ENCODE measurements at regions not wholly inside any gene's neighbourhood (a gene's known extent, or its start where the extent isn't known, plus 50 kb on each side); places are given as distances from the start of the nearest gene placed in this dataset.

- no peak for DNase-seq
Measured at GRCh38 chr13:109990296-109990695, 203.9 kb upstream of the IRS2 start.

GRCh38 chr13:109989686-109990085 is 203.3 kb upstream of the IRS2 start:
- DNase-seq: no peak
- no peak overlapping the region for H3K4me3 Mint-ChIP-seq (ENCODE audit: unreplicated experiment)
- no peaks in the 10 kb centered on the region for H3K9me3 Mint-ChIP-seq (ENCODE audit: unreplicated experiment)
- H3K27ac Mint-ChIP-seq (ENCODE audit: unreplicated experiment): no peak overlapping the region
- no peaks in the 10 kb centered on the region for H3K36me3 Mint-ChIP-seq (ENCODE audit: unreplicated experiment)
- peaks cover 6% of the 10 kb centered on the region for H3K4me1 Mint-ChIP-seq (ENCODE audit: low read depth, unreplicated experiment)
- H3K27me3 Mint-ChIP-seq (ENCODE audit: unreplicated experiment): peaks cover 3% of the 10 kb centered on the region
- TF ChIP-seq CTCF (IDR thresholded peaks at IDR 0.05; ENCODE audit: partially characterized antibody, unreplicated experiment): no peak

More at GRCh38 chr13:109990296-109990695, 203.9 kb upstream of the IRS2 start:
- peaks cover 6% of the 10 kb centered on the region for H3K4me1 Mint-ChIP-seq (ENCODE audit: low read depth, unreplicated experiment)
- H3K36me3 Mint-ChIP-seq (ENCODE audit: unreplicated experiment): no peaks in the 10 kb centered on the region
- no peaks in the 10 kb centered on the region for H3K9me3 Mint-ChIP-seq (ENCODE audit: unreplicated experiment)
- no peak for TF ChIP-seq CTCF (IDR thresholded peaks at IDR 0.05; ENCODE audit: partially characterized antibody, unreplicated experiment)
- H3K4me3 Mint-ChIP-seq (ENCODE audit: unreplicated experiment): no peak overlapping the region
- no peak overlapping the region for H3K27ac Mint-ChIP-seq (ENCODE audit: unreplicated experiment)
- peaks cover 3% of the 10 kb centered on the region for H3K27me3 Mint-ChIP-seq (ENCODE audit: unreplicated experiment)

- no peak for DNase-seq
Measured at GRCh38 chr13:109989155-109989554, 202.8 kb upstream of the IRS2 start.

GRCh38 chr13:109986851-109987250 is 200.5 kb upstream of the IRS2 start:
- no peaks in the 10 kb centered on the region for H3K9me3 Mint-ChIP-seq (ENCODE audit: unreplicated experiment)
- H3K27me3 Mint-ChIP-seq (ENCODE audit: unreplicated experiment): peaks cover 3% of the 10 kb centered on the region
- no peak overlapping the region for H3K4me3 Mint-ChIP-seq (ENCODE audit: unreplicated experiment)
- peaks cover 6% of the 10 kb centered on the region for H3K4me1 Mint-ChIP-seq (ENCODE audit: low read depth, unreplicated experiment)
- no peak overlapping the region for H3K27ac Mint-ChIP-seq (ENCODE audit: unreplicated experiment)
- no peak for DNase-seq
- no peaks in the 10 kb centered on the region for H3K36me3 Mint-ChIP-seq (ENCODE audit: unreplicated experiment)
- TF ChIP-seq CTCF (IDR thresholded peaks at IDR 0.05; ENCODE audit: partially characterized antibody, unreplicated experiment): no peak

More at GRCh38 chr13:109989155-109989554, 202.8 kb upstream of the IRS2 start:
- no peak overlapping the region for H3K27ac Mint-ChIP-seq (ENCODE audit: unreplicated experiment)
- no peaks in the 10 kb centered on the region for H3K36me3 Mint-ChIP-seq (ENCODE audit: unreplicated experiment)
- no peaks in the 10 kb centered on the region for H3K9me3 Mint-ChIP-seq (ENCODE audit: unreplicated experiment)
- H3K4me3 Mint-ChIP-seq (ENCODE audit: unreplicated experiment): no peak overlapping the region
- no peak for TF ChIP-seq CTCF (IDR thresholded peaks at IDR 0.05; ENCODE audit: partially characterized antibody, unreplicated experiment)
- H3K4me1 Mint-ChIP-seq (ENCODE audit: low read depth, unreplicated experiment): peaks cover 6% of the 10 kb centered on the region
- H3K27me3 Mint-ChIP-seq (ENCODE audit: unreplicated experiment): peaks cover 3% of the 10 kb centered on the region

GRCh38 chr13:109985871-109986450 is 199.6 kb upstream of the IRS2 start:
- no peak overlapping the region for H3K4me3 Mint-ChIP-seq (ENCODE audit: unreplicated experiment)
- DNase-seq: no peak
- H3K27me3 Mint-ChIP-seq (ENCODE audit: unreplicated experiment): peaks cover 3% of the 10 kb centered on the region
- TF ChIP-seq CTCF (IDR thresholded peaks at IDR 0.05; ENCODE audit: partially characterized antibody, unreplicated experiment): no peak
- peaks cover 6% of the 10 kb centered on the region for H3K4me1 Mint-ChIP-seq (ENCODE audit: low read depth, unreplicated experiment)
- H3K9me3 Mint-ChIP-seq (ENCODE audit: unreplicated experiment): no peaks in the 10 kb centered on the region
- no peak overlapping the region for H3K27ac Mint-ChIP-seq (ENCODE audit: unreplicated experiment)
- H3K36me3 Mint-ChIP-seq (ENCODE audit: unreplicated experiment): no peaks in the 10 kb centered on the region

Measured in glutamatergic neuron (in vitro differentiated cells).